NB4 (cell line): ENCODE measurements at regions not wholly inside any gene's neighbourhood (a gene's known extent, or its start where the extent isn't known, plus 50 kb on each side); places are given as distances from the start of the nearest gene placed in this dataset.

Source experiments
- CTCF ChIP-seq: IDR thresholded peaks from one replicate; pipeline ENCODE4 v1.5.1; 2012; ENCODE audit warnings: low read depth, low read length
- POLR2A ChIP-seq: IDR thresholded peaks from 2 replicates; pipeline ENCODE4 v1.6.1; 2011; ENCODE audit warnings: mild to moderate bottlenecking; ENCODE audit not compliant: insufficient read length; ENCODE audit errors: extremely low read depth
- TF ChIP-seq, protein P1 (sequence below): IDR thresholded peaks from 2 replicates; pipeline ENCODE4 v1.6.1; 2011; ENCODE audit warnings: low read depth, low read length

DNA sequence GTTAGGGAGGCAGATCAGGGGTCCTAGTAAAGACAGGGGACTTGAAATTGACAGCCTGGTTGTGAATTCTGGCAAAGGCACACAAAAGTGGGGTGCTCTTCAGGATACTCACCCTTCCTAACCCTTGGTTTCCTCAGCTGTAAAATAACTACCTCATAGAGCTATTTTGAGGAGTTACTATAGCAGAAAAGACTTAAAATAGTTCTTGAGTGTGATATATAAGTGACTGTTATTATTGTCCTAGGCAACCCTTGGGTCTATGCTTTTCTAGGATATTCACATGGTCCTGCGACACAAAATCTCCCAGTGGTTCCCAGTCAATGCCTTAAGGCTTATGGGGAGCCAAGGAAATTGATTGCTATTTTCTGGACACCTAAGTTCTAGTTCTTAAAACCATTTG is 98.1 kb upstream of the NAMPT start:
- TF ChIP-seq CTCF, result no peak
- TF ChIP-seq, protein P1, sequence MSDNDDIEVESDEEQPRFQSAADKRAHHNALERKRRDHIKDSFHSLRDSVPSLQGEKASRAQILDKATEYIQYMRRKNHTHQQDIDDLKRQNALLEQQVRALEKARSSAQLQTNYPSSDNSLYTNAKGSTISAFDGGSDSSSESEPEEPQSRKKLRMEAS, result no peak
- no peak for TF ChIP-seq POLR2A
